Common myeloid progenitor, CD34-positive (primary cell): ENCODE measurements at regions not wholly inside any gene's neighbourhood (a gene's known extent, or its start where the extent isn't known, plus 50 kb on each side); places are given as distances from the start of the nearest gene placed in this dataset.
A peak's percentile ranks its signal among the peaks of the same experiment; 100 is the strongest.

Experiments
- CTCF ChIA-PET: fragments of 350-600 bp; sonication (Branson Sonifier 250); formaldehyde crosslinking; loops from one replicate; lab custom pipeline; 2021; ENCODE audit warnings: antibody characterized with exemption; lab: Charles Lee
- POLR2A ChIA-PET: fragments of 350-600 bp; sonication (Branson Sonifier 250); formaldehyde crosslinking; loops from one replicate; lab custom pipeline; 2021; ENCODE audit warnings: antibody characterized with exemption; lab: Charles Lee
- DNase-seq, 3 donors: peaks; one replicate each; pipeline versions ENCODE4 v3.0.0 to v3.0.0-alpha.2; 2013
- H3K27ac ChIP-seq, 2 experiments: 1 replicate in 1 of 2; 2 replicates in 1 of 2; pipeline ENCODE4 v1.7.0; 2013; ENCODE audit warnings: inconsistent platforms in 2 of 2, low read length in 2 of 2, mild to moderate bottlenecking in 2 of 2, low read depth in 1 of 2, moderate library complexity in 1 of 2; ENCODE audit not compliant: severe bottlenecking in 2 of 2, insufficient read depth in 1 of 2, poor library complexity in 1 of 2
- H3K27me3 ChIP-seq, 5 experiments: replicated peaks in 2 of 5; 1 replicate in 3 of 5; 2 replicates in 2 of 5; pipeline versions ENCODE4 v1.6.1 to v1.7.0; 2013; ENCODE audit warnings: low read length in 4 of 5, mild to moderate bottlenecking in 2 of 5, moderate library complexity in 2 of 5, inconsistent platforms in 1 of 5; ENCODE audit not compliant: insufficient read depth in 5 of 5, control insufficient read depth in 4 of 5
- H3K36me3 ChIP-seq, 4 experiments: 1 replicate in 2 of 4; 2 replicates in 2 of 4; pipeline versions ENCODE4 v1.6.1 to v1.7.0; 2013; ENCODE audit warnings: low read length in 3 of 4, control low read depth in 1 of 4, mild to moderate bottlenecking in 1 of 4; ENCODE audit not compliant: control insufficient read depth in 4 of 4, insufficient read depth in 4 of 4
- H3K4me1 ChIP-seq, 4 experiments: 1 replicate in 3 of 4; 2 replicates in 1 of 4; pipeline versions ENCODE4 v1.6.1 to v1.7.1; 2013; ENCODE audit warnings: low read length in 3 of 4, mild to moderate bottlenecking in 3 of 4, control low read depth in 1 of 4, inconsistent platforms in 1 of 4, moderate library complexity in 1 of 4; ENCODE audit not compliant: control insufficient read depth in 4 of 4, insufficient read depth in 4 of 4; ENCODE audit errors: control extremely low read depth in 1 of 4
- H3K4me3 ChIP-seq, 7 experiments: 1 replicate in 4 of 7; 2 replicates in 3 of 7; pipeline versions ENCODE4 v1.5.1 to v1.7.0; 2013; ENCODE audit warnings: mild to moderate bottlenecking in 7 of 7, low read length in 6 of 7, moderate library complexity in 6 of 7, inconsistent platforms in 2 of 7, low read depth in 2 of 7, control low read depth in 1 of 7; ENCODE audit not compliant: insufficient read depth in 4 of 7, control insufficient read depth in 1 of 7; ENCODE audit errors: extremely low read depth in 1 of 7
- H3K9me3 ChIP-seq, 5 experiments: 1 replicate in 4 of 5; 2 replicates in 1 of 5; pipeline versions ENCODE4 v1.6.1 to v1.7.1; 2013; ENCODE audit warnings: low read length in 4 of 5, mild to moderate bottlenecking in 2 of 5, inconsistent platforms in 1 of 5, low read depth in 1 of 5, moderate library complexity in 1 of 5; ENCODE audit not compliant: control insufficient read depth in 4 of 5, insufficient read depth in 2 of 5; ENCODE audit errors: control extremely low read depth in 1 of 5
- WGBS: methylation state at CpG from one replicate; pipeline ENCODE4 v1.1.5; 2013; ENCODE audit not compliant: insufficient coverage; 5-methylcytosine and 5-hydroxymethylcytosine counted together

DNA sequence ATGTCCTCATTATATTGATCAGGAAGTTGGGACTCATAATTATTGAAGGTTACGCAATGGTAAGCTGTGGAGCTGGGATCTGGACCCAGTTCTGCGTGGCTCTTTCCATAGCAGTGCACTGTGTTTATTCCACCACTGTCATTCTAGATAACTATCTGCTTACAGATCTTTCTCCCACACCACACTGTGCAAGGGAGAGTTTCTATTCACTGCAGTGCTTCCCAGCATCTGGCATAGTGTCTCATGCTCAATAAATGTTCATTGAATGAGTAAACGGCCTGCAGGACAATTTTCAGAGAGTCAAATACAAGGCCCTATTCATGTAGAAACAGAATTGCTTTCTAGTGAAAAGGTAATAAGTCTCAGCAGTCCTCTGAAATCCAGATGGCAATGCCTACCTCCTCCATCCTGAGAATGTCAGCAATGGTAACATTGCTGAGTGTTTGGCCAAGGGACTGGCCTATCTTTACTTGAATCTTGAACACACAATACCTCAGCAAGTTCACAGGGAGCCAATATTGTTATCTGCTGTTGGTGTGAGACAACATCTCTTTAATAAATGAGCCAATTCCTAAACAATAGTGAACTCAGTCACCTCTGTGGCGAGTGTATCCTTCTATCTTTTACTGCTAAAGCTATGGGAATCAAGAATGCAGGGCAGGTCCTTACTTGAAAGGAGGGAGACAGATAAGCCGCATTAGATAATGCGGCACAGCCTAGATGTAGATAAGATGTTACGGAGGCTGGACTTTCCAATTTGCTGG, 332.4 kb upstream of the PRICKLE1 start:
- POLR2A ChIA-PET = no interaction called here
- H3K27ac ChIP-seq = no peak overlapping the region
- CTCF ChIA-PET = interaction anchor here (0.6 kb wide), 1 partner anchor 1093 kb away, joined by 3 read pairs; no protein-coding TSS in a partner anchor
- WGBS = 98% methylated on average over 6 of the region's 7 CpGs
- H3K27me3 ChIP-seq = no peaks in the 10 kb centered on the region
- no peak overlapping the region for H3K4me3 ChIP-seq
- H3K4me1 ChIP-seq = no peaks in the 10 kb centered on the region
- H3K36me3 ChIP-seq = no peaks in the 10 kb centered on the region
- no peak for DNase-seq
- H3K9me3 ChIP-seq = no peaks in the 10 kb centered on the region

DNA sequence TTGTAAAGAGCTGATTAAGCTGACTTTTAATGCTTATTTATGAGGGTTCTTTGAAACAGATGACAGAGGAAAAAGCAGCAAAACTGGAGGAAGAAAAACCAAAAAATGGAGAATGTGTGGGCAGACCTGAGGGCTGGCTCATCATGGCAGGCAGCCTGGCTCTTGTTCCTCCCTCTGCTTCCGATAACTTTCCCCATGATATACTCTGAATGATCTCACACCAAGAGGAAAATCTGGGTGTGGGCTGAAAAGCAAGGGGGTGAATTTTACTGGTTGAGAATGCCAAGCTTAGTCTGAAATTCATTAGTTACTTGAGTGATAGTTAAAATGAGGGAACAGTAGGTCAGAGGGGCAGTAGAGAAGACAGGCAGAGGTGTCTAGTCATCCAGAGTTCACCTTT, 330.1 kb upstream of the PRICKLE1 start:
- no peak overlapping the region for H3K27ac ChIP-seq
- DNase-seq = no peak
- no CpG with 5 or more reads among the region's 1 CpG for WGBS
- H3K4me1 ChIP-seq = peaks cover 0 to 6% (median 0%) of the 10 kb centered on the region in 4 experiments
- POLR2A ChIA-PET = no interaction called here
- H3K9me3 ChIP-seq = no peaks in the 10 kb centered on the region
- CTCF ChIA-PET = no interaction called here
- H3K4me3 ChIP-seq = no peak overlapping the region
- no peaks in the 10 kb centered on the region for H3K36me3 ChIP-seq
- H3K27me3 ChIP-seq = no peaks in the 10 kb centered on the region

DNA sequence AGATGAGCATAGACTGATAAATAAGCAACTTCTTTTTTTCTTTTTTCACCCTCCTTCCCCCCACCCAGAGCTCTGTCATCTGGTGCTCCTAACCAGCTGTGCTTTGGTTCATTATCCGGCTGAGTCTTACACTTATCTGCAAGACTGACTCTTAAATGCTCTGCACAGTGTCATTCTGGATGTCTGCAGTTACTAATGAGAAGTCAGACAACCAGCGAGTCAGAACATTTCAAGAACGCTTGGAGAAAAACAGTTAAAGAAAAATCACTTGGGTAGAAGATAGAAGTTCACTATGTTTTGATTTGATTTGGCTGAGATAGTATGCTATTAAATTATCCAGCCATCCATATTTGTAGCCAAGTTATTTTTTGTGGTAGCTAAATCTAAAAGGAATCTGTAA, 328.9 kb upstream of the PRICKLE1 start:
- POLR2A ChIA-PET = no interaction called here
- WGBS = 92% methylated on average over 2 of the region's 3 CpGs
- no peak for DNase-seq

DNA sequence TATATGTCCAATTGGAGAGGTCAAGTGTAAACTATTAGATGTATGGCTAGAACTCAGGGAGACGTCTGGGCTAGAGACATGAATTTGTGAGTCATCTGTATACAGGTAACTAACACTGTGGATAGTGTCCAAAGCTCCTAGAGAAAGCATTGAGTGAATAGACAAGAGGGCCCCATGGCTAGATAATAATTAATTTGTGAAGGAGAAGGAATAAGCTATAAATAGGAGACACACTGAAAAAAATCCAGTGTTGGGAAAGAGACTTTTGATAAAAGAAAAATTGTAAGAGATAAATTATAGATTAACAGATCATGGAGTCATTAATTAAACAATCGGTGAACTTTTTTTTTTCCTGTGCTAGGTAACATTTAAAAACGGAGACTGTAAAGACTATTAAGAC, 326.6 kb upstream of the PRICKLE1 start:
- WGBS = 38% methylated on average over 2 of the region's 3 CpGs
- no peaks in the 10 kb centered on the region for H3K36me3 ChIP-seq
- no peaks in the 10 kb centered on the region for H3K27me3 ChIP-seq
- POLR2A ChIA-PET = no interaction called here
- H3K27ac ChIP-seq = peak overlapping the region in 1 of 2 experiments; percentile 38
- no peaks in the 10 kb centered on the region for H3K9me3 ChIP-seq
- no peak overlapping the region for H3K4me3 ChIP-seq
- H3K4me1 ChIP-seq = peaks cover 0 to 6% (median 0%) of the 10 kb centered on the region in 4 experiments
- no peak for DNase-seq
- CTCF ChIA-PET = no interaction called here

More for the DNA sequence above, 328.9 kb upstream of the PRICKLE1 start:
- Histone ChIP-seq H3K4me3 (no peak overlapping the region), H3K27ac (no peak overlapping the region), H3K4me1 (peaks cover 0 to 6% (median 0%) of the 10 kb centered on the region in 4 experiments), H3K27me3 (no peaks in the 10 kb centered on the region), H3K9me3 (no peaks in the 10 kb centered on the region), H3K36me3 (no peaks in the 10 kb centered on the region)
- CTCF ChIA-PET = interaction anchor here (1.2 kb wide), 1 partner anchor 9 kb away, joined by 3 read pairs; no protein-coding TSS in a partner anchor

DNA sequence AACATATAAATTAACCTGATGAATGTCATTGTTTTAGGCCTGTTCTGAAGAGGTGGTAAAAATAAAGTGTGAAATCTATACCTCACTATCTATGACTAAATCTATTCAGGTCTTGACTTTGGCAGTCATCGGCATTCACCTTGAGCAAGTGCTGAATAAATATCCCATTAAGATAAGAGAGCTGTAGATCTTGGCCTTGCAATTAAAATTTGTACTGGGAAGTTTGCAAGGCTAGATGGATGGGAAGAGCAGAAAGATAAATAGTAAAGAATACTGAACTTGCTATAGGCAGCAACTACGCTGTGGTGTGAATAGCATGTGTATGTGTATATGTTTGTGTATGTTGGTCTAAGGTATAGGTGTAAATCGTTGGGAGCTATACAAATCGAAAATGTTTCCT, 325.9 kb upstream of the PRICKLE1 start:
- Histone ChIP-seq H3K36me3 (no peaks in the 10 kb centered on the region), H3K9me3 (no peaks in the 10 kb centered on the region), H3K27me3 (no peaks in the 10 kb centered on the region), H3K4me1 (peaks cover 0 to 6% (median 0%) of the 10 kb centered on the region in 4 experiments), H3K4me3 (no peak overlapping the region), H3K27ac (no peak overlapping the region)
- ChIA-PET CTCF (no interaction called here), POLR2A (no interaction called here)
- 89% methylated on average over 3 of the region's 4 CpGs for WGBS
- DNase-seq = no peak

DNA sequence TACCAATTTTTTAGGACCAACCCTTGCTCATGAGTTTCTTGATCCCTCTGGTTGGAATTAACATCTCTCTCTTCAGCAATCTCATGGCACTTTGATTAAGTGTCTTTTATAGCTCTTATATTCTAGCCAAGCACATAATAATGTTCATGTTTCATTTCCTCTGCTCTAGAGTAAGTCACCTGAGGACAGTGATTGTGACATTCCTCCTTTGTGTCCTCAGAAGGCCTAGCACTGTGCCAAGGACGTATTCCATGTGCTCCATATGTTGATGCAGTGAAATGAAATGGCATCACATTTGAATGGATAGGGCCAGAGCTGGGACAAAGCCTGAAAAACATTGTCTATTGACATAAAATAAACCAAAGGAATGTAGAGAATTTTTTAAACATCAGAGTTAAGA, 322.8 kb upstream of the PRICKLE1 start:
- peaks cover 0 to 9% (median 0%) of the 10 kb centered on the region in 4 experiments for H3K4me1 ChIP-seq
- H3K4me3 ChIP-seq = no peak overlapping the region
- no peaks in the 10 kb centered on the region for H3K36me3 ChIP-seq
- no peaks in the 10 kb centered on the region for H3K9me3 ChIP-seq
- WGBS = 100% methylated on average over 1 of the region's 1 CpG
- H3K27me3 ChIP-seq = no peaks in the 10 kb centered on the region
- CTCF ChIA-PET = no interaction called here
- H3K27ac ChIP-seq = no peak overlapping the region
- POLR2A ChIA-PET = no interaction called here
- DNase-seq = no peak

DNA sequence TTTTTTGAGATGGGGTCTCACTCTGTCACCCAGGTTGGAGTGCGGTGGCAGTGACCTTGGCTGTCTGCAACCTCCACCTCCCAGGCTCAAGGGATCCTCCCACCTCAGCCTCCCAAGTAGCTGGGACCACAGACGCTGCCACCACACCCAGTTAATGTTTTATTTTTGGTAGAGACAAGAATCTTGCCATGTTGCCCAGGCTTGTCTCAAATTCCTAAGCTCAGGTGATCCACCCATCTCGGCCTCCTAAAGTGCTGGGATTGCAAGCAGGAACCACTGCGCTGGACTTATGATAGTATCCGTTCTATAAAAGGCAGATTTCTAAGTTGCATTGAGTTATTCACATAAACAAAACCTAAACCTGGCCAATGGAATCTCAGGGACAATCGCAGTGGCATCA, 321.1 kb upstream of the PRICKLE1 start:
- Histone ChIP-seq H3K9me3 (no peaks in the 10 kb centered on the region), H3K4me3 (no peak overlapping the region), H3K4me1 (peaks cover 0 to 3% (median 0%) of the 10 kb centered on the region in 4 experiments), H3K36me3 (no peaks in the 10 kb centered on the region), H3K27ac (no peak overlapping the region), H3K27me3 (no peaks in the 10 kb centered on the region)
- no peak for DNase-seq
- WGBS = 95% methylated on average over 6 of the region's 6 CpGs
- POLR2A ChIA-PET = no interaction called here
- CTCF ChIA-PET = no interaction called here
